HG03457 (cell line): ENCODE measurements at regions not wholly inside any gene's neighbourhood (a gene's known extent, or its start where the extent isn't known, plus 50 kb on each side); places are given as distances from the start of the nearest gene placed in this dataset.

Source experiments
- ATAC-seq: cut with Tn5 transposase; IDR thresholded peaks from one replicate; pipeline ENCODE4 v1.9.1; 2021; ENCODE audit warnings: moderate number of reproducible peaks; ENCODE audit not compliant: unreplicated experiment

DNA sequence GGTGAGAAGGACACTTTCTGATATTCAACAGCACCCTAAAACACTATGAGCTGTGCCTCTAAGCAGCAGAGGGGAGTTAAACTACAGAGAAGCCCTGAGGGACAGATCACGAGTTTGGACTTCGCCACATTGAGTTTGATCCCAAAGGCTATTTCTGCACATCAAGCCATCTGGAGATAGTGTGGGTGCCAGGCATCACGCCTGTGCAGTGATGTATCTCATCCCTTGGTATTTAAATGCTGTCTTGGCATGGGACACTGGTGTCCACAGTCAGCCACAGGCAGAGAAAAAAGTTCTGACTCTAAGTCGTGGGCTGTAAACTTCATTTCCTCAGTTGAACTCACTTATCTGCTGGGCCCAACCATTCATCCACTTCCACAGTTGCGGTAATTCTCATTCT lies 742.3 kb upstream of the CELF4 start:
- no peak for ATAC-seq

DNA sequence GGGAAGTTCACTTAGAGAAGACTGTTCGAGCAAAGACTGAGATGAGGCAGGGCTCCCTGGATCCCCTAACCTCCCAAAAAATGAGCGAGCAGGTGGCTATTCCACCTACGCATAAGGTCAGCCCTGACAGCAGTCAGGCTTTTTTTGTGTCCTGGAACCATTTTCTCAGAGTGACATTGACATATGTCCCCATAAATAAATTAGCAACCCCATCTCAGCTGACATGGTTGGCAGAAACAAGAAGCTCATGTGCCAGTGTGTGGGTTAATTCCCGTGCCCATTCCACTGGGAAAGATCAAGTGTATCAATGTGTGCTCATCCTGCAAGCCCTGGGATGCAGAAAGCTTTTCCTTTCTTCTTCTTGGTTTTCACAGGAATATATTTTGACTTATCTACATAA lies 740.4 kb upstream of the CELF4 start:
- ATAC-seq: no peak

DNA sequence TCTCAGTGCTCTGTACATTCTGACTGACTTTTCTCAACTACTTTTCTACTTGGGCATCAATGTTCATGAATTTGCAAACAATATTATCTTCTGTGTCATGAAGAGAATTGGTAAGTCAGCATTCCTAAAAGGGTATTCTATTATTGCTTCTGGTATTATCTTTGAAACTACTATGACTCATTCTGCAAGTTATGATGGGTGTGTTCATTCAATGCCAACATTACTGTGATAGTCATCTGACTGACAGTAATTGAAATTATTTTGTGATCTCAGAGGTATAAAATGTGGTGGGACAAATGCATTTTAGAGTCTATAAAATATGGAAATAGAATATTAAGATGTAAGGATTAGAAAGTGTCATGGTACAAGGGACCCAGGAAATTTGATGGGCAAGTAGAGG lies 736.0 kb upstream of the CELF4 start:
- no peak for ATAC-seq

DNA sequence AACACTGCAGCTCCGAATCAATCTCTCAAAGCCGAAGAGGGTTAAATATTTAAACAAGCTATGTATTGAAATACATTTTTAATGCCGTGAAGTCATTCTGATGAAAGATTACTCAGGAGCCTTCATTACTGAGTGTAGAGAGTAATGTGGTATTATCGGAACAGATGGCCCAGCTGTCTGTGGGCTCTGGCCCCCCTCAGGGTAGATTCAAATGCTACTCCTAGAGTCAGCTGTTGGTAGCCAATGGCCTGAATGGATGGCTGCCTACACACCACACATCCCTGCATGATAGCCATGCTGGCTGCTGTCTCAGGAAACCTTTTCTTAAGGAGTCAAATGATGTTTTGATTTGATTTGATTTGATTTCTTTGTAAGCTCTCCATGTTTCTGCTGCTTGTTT lies 732.3 kb upstream of the CELF4 start:
- no peak for ATAC-seq

DNA sequence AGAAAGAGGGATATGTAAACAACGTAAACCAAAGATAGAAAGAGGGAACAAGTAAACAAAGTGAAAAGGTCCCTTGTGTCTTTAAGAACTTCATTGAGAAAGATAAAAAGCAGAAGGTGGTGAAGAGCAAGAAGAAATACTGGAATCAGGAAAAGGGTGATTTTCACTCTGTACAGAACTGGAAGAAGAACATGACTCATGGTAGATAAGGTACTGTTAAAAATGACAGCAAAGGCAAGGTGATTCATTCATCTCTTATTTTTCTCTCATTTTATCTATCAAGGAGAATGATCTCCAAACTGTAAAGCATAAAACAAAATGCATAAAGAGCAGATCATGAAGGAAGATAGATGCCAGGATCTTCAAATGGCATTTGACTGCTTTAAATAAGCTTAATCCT lies 724.6 kb upstream of the CELF4 start:
- ATAC-seq: no peak

DNA sequence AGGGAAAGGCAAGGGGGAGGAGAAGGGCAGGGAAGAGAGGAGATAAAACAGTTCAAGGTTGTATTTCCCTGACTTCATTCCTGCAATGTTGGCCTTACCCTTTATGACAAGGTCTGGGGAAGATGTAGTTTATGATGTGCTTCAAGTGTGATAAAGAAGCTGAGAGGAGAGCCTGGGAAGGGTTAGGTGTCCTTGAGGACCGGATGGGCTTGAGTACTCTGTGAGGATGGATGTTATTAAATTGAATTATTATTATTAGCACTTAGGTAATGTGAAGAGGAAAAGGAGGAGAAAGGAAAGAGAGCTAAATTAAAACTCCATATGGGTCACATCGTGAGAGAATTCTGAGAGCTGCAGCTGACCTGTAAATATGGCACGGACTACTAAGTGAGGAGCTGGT lies 719.4 kb upstream of the CELF4 start:
- ATAC-seq: no peak

DNA sequence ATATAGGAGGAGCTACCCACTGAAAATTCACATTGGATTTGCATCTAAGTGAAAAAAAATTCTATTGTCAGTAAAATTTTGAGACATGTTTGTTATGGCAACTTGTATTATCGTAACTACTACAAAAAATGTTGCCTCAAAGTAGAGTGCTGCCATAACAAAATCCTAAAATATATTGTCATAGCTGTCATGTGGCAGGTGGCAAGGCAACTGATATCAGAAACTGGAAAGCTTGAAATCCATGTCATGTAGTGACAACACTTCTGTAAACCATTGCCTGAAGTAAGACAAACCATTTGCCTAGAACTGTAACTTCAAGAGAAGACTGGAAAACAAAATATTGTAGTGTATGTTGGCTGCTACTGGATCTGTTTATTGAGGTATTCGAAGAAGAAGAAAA lies 697.5 kb upstream of the CELF4 start:
- no peak for ATAC-seq

DNA sequence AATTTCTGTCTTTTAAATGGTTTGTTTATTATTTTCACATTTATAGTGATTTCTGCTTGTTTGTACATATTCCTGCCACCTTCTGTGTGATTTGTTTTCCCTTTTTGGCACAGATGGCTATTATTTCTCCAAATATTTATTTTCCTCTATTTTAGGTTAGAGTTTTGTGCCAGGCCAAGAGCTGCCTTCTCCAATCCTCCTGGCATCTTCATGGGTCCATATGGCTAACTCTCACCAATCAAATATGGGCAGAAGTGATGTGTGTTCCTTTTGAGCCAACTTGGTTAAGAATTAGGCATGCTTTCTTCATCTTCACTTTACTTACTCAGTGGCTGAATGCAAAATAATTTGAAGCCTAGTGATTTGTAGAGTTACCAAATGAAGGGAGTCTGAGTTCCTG lies 697.1 kb upstream of the CELF4 start:
- ATAC-seq: no peak

DNA sequence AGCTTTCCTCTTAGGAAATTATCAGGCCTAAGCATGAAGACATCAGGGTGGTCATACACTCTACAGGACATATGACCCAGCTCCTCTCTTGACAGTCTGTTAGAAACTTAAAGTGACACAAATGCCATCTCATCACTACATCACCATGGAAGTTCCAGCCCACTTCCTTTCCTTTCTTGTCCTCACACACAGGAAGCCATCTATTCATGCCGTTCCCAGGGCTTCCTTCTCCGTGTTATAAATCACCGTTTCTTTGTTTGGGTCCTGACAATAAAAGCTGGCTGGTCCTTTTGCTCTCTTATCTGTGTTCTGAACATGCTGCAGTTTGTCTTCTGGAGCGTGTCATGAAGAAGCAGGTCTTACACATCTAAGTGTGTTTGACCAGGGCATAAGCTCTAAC lies 692.1 kb upstream of the CELF4 start:
- ATAC-seq: no peak

DNA sequence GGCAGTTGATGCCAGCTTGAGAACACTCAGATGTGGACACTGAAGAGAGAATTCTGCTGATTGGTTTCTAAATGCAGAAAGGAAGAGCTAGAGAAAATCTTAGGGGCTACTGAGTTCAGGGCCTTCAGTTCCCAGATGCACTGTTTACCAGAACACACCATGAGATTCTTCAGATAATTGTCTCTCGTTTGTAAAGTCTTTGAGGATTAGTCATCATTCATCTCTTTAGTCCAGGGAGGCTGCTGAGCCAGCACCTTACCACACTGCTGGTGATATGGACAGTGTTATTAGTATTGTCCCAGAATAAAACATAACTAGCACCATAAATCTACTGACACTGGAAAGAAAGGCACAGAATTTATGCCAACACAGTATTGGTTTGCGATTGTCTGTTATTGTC lies 690.8 kb upstream of the CELF4 start:
- no peak for ATAC-seq

DNA sequence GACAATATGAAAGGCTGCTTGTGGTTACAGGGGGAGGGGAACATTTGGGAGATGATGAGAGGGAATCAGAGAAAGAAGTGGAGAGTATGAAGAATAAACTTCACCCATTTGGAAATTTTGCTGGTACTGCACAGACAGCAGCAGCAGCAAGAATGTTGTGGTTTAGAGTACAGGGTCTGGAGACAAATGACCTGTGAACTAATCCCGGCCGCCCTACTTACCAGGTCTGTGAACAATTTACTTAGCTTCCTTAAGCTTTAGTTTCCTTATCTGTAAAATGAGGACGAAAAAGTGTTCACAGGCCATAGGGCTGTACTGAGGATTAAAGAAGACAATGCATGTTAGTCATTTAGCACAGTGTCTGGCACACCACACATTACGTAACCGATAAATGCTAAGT lies 685.4 kb upstream of the CELF4 start:
- ATAC-seq: no peak

DNA sequence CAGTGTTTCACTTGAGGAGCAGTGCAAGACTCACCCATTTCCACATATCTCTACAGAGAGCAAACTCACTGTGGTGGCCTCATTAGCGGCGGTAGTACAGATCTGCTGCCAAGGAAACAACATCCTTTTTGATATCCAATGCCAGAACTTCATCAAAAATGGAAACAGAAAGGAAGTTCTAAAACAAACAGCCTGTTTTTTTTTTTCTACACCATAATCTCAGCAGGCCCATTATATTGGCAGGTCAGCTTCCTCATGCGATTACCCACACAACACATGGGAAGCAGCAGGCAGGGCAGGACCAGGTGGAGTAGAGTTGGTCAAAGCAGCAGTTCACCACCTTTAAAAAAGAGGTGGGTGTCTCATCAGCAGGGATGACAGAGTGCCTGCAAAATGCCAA lies 678.9 kb upstream of the CELF4 start:
- ATAC-seq: no peak

DNA sequence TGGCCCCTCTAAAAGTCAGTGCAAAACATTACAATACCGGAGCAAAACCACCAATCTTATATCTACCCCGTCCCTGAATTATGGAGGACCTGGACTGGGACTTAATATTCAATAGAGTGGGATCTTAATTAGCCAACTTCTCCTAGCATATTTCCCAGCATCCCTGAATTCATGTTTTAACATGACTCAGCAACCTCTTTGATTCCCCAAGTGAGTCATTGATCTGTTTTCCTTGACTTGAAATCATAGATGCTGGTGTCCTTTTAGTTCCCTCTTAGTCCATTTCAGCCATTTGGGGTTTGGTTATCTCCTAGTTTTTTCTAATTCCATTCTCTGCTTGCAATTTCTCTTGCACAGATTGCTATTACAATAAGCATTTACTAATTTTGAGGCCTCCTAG lies 677.7 kb upstream of the CELF4 start:
- no peak for ATAC-seq

DNA sequence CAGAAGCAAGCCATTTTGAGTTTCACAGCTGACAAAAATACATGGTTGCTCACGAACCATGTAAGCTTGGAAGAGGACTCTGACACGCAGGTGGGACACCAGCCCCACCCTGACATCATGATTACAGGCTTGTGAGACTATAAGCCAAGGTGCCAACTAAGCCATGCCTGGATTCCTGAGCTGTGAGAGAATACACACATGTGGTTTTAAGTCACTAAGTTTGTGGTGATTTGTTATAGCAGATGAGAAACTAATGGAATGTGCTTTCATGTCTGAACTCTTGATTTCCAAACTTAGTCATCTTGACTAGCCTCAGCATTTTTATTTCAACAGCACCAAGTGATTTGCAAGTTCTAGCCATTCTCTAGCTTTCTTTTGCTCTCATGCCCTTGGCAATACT lies 676.1 kb upstream of the CELF4 start:
- no peak for ATAC-seq

DNA sequence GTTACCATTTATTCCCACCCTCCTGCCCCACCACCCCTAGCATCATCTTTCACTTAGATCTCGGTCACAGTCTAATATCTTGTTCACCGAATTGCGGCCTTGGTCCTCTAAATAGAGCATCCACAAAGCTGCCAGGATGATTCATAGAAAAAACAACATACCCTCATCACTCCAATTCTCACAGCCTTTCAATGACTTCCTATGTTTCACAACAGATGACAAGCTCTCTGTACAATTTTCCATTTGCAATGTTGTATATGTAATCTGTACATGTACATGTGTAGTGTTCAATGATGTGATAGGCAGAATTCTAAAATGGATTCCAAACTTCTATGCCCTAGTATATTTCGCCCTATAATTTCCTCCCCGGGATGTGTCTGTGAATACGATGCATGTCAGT lies 675.6 kb upstream of the CELF4 start:
- ATAC-seq: no peak

DNA sequence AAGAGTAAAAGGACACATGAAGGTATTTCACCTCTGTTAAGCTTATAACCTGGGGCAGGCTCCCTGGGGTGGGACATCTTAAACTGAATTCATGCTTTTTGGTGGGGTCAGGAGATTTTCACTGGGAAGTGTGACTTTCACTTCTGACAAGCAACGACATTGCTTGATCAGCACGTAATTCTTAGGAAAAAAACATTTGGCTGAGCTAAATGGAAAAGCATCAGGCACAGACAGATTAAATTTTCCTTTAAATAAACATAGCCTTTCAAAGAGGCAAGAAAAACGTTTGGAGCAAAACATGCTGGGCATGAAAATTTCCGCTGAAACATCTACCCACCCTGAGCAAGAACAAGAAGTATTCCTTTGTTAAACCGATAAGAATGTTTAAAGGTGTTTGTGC lies 674.0 kb upstream of the CELF4 start:
- no peak for ATAC-seq

DNA sequence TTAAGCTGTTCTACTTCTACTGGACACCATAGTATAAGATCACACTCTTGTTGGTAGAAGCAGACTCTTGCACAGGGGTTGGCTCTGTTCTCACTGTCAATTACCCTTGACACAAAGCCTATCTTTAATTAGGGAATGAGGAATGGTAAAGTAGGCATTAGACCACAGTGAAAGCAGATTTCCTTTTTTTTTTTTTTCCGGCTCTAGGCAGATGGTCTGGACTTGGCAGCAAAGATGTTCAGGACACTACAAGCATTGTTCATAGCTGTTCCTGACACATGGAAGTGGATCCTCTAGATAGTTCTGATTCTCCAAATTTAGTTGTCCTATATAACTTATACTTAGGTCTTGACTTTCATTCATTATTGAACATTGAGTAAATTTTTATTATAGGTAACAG lies 672.2 kb upstream of the CELF4 start:
- ATAC-seq: no peak

DNA sequence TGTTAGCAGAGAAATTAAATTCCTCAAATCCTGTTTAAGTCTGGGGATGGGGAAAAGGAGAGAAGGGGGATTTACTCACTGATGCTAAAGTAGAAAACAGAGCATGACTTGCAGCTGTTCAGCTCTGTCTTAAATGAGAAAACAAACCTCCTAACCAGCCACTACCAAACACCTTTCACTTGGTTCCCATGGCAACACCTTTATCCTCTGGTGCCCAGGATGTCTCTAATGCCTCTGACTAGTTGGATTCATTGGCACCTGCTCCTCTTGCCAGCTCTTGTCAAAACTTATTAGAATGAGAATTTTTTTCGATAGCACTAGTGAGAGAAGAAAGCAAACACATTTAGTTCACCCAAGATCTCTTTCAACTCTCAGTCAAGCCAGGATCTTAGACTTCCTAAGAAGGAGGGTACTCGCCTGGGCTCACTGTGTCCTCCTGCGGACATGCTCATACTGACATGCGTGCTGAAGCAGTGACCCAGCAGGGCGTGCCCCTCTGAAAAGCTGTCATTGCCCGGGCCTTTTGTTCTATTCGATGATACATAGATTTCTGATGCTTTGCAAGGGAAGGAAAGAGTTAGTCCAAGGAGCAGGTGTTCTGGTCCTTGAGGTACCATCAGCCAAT lies 656.0 kb upstream of the CELF4 start:
- ATAC-seq: no peak

DNA sequence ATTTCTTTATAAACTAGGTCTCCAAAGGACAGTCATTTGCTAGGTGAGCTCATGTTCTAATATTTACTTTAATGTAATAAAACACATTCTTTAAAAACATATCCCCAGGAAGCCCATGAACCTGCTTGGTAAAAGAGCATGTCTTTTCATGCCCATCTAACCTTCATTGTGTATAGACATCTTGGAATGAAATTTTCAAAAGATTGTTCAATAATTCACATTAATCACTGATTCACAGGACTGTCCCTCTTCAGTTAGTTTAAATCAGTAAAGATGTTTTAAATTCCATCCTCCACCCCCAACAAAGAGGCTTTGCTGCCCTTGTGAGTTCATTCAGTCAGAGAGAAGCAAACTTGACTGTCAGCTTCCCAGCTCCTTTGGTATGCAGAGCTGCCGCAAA lies 633.4 kb upstream of the CELF4 start:
- ATAC-seq: no peak

DNA sequence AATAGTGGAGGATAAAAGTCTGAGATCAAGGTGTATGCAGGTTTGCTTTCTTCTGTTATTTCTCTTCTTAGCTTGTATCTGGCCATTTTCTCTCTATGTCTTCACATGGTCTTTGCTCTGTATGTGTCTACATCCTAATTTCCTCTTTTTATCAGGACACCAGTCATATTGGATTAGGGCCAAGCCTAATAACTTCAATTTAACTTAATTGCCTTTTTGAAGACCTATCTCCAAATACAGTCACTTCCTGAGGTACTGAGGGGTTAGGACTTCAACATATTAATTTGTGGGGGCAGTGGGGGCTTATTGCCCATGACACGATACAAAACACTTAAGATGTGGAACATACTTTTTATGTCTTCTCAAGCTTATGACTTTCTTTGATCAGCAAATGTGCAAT lies 632.9 kb upstream of the CELF4 start:
- ATAC-seq: no peak

DNA sequence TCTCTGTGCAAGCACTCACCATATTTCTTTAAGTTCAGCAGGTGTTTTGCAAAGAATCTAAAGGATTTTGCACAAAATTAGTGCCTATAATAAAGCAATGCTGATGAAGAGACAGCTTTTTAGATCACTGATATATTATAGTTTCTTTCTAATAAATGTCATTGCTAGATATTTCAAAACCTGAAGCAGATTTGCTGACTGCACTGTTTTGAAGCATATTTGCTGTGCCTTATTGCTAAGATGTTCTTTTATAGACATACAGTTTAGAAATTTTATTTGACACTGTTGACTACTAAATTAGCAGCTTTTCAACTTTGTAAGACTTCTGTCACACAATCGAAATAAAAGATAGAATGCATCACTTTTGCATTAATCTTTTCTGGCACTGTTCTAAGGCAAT lies 620.9 kb upstream of the CELF4 start:
- ATAC-seq: no peak

DNA sequence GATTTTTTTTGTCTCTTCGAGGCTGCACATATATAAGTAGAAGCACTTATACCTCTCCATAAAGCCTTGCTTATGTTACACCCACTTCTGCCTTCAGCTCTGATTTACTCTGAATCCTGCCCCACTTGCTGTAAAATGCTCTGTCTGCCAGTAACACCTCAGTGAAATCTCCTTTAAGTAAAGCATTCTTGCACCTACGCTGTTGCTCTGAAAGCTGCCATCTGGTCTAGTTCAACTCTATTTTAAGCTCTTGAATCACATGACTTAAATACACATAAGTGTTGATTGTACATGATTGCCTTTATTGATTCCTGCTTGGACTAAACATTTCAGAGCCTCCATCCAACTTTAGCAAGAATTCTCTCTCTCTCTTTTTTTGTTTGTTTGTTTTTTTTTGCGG lies 609.0 kb upstream of the CELF4 start:
- no peak for ATAC-seq

DNA sequence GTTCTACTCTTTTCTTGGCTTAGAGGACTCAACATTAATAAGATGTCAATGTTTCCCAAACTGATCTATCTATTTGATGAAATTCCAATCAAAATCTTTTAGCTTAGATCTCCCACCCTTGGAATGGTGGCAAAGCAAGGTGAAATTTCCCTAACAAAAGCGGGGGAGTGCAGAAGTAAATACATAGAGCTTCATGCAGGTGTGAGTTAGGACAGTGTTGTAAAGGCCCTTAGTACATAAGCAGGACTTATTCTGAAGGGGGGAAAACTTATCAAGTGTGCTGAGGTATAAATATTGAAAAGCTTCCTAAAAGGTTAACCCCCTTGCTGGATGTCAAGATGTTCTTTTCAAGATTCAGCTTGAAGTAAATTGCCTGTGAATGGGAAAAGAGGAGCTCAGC lies 608.6 kb upstream of the CELF4 start:
- no peak for ATAC-seq

DNA sequence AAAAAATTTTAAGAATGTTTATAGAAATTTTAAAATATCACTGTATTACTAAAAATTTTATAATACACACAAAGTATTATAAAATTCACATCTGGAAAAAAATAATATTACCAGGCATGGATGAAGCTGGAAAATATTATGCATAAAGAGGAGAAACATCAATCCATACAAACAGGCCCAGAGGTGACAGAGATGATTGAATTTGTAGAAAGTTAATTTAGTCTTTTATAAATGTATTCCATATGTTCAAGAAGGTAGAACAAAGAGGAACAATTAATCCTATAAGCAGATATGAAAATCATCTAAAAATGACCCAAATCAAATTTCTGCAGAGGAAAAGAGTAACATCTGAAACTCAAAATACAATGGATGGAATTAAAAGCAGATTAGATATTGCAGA lies 605.2 kb upstream of the CELF4 start:
- no peak for ATAC-seq
